Daoy (cell line): ENCODE measurements at regions not wholly inside any gene's neighbourhood (a gene's known extent, or its start where the extent isn't known, plus 50 kb on each side); places are given as distances from the start of the nearest gene placed in this dataset.
"Not testable (repeated sequence)": the region's sequence is repeated elsewhere in the genome, so short reads cannot be mapped to it uniquely, and the experiment has no call there.

Experiments used
- DNase-seq: peaks from one replicate; pipeline ENCODE4 v3.0.0-alpha.2; 2015; ENCODE audit warnings: low read depth

DNA sequence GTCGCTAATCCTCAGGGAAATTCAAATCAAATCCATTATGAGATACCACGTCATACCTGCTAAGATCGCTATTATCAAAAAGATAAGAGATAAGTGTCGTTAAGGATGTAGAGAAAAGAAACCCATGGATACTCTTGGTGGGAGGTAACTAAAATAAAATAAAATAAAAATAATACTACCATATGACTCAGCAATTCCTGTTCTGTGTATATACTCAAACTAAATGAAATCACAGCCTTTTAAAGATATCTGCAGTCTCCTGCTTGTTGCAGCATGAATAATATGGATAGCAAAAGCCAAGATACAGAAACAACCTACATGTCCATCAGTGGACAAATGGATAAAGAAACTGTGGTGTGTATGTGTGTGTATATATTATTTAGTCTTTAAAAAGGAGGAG lies 105.8 kb upstream of the IL15 start:
- no peak for DNase-seq

DNA sequence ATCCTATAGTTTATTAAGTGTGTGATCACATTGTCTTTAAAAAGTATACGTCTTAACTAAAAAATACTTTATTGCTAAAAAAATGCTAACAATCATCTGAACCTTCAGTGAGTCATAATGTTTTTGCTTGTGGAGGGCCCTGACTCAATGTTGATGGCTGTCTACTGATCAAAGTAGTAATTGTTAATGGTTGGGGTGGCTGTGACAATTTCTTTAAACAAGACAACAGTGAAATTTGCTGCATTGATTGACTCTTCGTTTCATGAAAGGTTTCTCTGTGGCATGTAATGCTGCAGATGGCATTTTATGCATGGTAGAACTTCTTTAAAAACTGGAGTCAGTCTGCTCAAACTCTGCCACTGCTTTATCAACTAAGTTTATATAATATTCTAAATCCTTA lies 101.4 kb upstream of the IL15 start:
- no peak for DNase-seq

DNA sequence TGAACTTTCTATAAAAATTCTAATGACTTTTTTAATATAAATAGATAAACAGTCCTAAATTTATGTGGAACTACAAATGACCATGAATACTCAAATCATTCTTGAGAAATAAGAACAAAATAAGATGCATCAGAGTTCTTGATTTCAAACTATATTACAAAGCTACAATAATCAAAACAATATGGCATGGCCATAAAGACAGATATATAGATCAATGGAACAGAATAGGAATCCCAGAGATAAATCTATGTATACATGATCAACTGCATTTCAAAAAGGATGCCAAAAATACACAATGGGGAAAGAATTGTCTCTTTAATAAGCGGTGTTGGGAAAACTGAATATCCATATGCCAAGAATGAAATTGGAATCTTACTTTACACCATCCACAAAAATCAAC lies 98.4 kb upstream of the IL15 start:
- no peak for DNase-seq

DNA sequence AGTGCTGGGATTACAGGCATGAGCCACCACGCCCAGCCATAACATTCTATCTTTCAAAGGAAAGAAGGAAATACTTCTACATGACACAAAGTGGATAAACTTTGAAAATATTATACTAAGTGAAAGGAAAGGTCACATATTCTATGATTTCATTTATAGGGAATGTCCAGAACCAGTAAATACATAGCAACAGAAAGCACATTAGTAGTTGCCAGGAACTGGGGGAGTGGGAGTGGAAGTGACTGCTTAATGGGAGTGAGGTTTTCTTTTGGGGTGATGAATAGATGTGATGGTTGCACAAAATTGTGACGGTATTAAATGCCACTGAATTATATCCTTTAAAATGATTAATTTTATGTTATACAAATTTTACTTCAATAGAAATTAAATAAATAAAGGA lies 95.7 kb upstream of the IL15 start:
- DNase-seq, result peak; percentile 5

DNA sequence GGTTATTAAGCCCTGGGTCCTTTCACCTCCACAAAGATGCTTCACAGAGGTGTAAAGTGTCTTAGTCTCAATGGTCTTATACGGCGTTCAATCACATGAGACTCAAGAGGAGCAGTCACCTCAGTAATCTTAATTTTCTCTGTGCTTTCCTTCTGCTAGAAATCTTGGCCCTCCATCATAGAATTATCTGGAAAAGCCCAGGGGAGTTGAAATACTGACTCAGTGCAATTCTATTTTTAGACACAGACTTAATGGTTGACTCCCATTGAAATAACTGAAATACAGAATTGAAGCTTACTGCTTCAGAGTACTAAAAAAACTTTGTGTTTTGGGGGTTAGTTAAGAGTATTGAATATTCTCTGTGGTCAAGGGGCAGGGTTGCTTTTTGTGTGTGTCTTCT lies 94.5 kb upstream of the IL15 start:
- DNase-seq, result no peak

DNA sequence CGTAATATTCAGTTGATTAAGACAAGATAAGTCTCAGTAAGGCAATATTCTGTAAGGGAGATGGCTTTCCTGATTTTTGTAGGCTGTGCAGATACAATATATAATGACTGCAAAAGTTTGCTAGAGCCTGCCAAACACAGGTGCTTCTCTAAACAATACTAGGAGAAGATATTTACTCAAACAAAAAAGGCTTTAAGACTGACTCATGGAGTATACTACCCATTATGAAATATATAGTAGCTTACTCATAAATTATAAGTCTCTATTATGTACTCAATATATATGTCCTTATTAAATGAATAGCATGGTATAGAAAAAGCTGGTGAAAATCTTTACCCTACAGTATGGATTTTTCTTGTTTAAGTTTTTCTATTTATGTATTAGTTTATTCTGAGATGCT lies 93.2 kb upstream of the IL15 start:
- no peak for DNase-seq

DNA sequence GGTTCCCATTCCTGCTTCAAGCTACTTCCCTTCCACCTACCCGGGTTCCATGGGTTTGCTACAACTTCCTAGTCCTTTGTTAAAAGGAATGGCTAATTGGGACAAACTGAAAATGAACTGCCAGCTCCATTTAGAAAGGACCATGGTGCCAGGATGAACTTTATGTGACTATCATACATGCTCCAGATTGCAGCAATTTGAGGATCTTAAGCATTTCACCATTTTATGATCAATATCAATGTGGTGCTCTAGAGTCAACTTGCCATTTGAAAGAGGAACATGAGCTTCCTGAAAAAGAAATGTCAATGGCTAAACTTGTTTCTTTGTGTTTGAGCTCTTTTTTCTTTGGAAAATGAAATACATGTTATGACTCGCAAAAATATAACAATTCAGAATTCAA lies 92.7 kb upstream of the IL15 start:
- no peak for DNase-seq

DNA sequence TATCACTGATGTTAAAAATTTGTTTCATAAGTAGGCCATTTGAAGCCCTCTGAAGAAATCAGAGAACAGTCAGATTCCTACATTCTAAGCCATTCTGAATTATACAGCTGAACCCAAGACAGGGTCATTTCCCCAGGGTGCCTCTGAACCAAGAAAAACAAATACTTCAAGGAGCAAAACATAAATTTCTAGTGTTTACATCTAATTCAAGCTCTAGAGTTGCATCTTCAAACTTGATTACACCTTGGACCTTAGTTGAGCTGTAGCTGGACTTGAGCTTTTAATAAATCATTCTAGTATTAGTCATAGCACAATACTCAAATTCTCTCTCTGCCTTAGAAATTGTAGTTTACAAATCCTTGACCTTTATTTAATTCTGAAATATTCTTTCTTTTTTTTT lies 87.6 kb upstream of the IL15 start:
- no peak for DNase-seq

DNA sequence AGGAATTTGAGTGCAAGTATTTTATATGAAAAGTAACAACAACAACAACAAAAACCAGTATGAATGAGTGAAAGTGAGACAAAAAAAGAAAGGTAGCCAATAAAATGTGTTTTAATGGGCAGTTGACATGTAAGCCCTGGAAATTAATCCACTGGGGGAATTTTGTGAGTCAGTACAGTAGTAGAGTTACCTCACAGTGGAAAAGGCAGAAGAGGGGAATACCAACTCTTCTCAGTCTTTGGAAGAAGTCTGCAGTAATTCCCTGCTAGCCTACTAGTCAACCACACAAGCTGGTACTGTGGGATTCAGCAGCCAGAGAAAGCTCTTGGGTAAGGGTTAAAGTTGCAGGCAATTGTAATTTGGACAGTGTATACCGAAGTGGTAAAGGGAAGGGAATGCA lies 76.3 kb upstream of the IL15 start:
- DNase-seq, result no peak

DNA sequence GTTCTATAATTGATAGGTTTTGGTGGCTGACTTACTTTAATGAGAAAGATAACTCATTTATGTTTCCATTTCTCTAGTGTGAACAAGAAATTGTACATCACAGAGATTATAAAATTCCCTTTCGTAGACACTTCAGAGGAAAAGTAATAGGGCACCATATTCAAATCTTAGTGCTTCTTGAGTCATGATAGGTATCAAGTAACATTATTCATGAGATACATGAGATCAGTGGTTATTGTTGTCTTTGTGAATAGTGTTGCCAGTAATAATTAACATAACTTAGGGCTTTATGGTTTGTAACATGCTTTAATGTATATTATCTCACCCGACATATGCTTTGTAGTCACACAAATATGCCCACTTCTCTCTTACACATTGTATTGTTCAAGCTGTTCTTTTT lies 73.7 kb upstream of the IL15 start:
- DNase-seq, result no peak

DNA sequence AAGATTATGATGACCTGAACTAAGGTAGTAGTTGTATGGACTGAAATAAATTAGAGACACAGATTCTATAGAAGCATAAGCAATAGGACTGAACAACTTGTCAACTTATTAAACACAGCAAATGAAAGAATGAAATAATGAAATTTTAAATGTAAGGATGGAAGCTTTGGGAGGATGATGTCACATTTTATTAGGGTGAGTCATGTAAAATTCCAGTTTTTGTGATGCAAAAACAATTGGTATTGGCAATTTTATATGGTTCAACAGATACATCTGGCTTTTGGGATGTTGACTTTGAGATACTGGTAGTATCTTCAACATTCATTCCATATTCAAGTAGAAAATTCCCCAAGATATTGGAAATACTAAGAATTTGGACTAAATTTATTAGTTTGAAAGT lies 72.7 kb upstream of the IL15 start:
- no peak for DNase-seq

DNA sequence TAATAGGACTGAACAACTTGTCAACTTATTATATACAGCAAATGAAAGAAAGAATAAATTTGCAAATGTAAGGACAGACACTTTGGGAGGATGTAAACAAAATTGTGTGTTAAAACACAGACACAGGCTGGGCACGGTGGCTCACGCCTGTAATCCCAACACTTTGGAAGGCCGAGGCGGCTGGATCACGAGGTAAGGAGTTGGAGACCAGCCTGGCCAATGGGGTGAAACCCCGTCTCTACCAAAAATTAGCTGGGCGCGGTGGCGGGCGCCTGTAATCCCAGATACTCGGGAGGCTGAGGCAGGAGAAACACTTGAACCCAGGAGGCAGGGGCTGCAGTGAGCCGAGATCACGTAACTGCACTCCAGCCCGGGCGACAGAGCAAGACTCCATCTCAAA lies 71.4 kb upstream of the IL15 start:
- not testable (repeated sequence) for DNase-seq

DNA sequence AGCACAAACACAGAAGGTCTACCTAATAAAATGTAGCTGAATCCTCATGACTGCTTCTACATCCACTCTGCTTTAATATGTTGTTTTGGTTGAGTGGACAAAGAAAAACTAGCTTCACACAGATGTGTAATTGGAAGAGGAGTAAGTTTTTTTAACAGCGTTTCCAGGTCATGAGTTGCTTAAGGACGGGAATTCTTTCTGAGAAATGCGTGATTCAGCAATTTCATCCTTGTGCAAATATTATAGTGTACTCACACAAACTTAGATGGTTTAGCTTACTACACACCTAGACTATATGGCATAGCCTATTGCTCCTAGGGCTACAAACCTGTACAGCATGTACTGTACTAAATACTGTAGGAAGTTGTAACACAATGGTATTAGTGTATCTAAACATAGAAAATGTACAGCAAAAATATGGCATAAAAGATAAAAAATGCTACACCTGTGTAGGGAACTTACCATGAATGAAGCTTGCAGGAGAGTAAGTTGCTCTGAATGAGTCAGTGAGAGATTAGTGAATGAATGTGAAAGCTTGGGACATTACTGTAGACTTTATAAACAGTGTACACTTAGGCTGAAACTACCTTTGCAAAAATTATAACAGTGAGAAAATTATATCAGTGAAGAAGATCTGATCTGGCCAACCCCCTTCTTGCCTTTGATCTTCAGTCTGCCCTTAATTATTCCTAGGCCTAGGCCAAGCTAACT lies 70.8 kb upstream of the IL15 start:
- no peak for DNase-seq

DNA sequence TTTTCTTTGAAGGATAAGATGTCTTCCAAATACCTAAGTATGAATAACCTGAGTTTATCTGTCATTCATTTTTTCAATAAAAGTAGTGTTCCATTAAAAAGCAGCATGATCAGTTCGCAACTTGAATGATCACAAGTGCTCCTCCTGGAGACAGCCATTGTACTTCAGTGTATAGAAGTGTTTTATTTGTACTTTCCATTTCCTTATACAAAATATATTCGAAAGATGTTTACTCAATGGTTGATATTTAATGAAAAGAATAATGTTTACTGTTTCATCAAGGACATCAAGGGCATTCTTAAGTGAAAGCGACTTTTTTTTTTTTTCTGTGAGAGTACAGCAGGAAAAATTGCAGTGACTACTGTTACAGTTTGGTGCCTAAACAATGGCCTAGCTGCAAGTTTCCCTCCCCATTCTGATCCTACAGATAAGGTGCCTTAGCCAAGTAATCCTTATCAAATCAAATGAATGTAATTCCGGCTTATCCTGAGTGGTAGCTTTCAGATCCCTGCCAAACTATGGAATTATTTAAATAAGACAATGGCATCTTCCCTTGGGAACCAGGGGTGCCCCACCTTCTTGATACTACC lies 69.0 kb upstream of the IL15 start:
- no peak for DNase-seq

DNA sequence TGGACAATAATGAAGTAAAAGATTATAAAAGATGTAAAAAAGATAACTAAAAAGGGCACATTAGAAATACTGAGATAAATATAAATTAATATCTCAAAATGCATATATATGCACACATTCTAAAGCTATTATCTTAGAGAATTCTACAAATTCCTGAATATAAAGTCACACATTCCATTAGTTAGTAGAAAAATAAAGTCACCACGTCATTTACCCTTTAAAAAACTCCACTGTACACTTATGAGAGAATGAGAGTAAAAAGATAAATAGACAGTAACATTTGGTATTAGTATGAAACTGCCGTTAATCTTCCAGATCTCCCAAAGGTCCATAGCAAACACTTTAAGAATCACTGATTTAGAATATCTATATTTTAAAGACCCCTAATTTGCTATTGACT lies 67.2 kb upstream of the IL15 start:
- DNase-seq, result no peak

DNA sequence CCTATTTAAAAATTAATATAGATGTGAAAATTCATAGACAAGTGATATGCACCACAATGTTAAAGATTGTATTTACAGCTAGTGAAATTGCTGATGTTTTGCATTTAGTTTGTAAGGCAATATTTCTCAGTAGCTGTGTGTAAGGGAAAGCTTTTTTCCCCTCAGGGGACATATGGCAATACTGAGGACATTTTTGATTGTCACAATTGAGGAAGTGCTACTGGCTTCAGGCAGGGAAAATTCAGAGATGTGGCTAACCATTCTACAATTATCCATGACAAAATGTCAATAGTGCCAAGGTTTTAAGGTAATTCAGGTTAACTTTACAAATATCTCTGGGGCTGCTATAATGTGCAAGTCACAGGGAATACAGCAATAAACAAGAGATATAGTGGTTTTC lies 66.1 kb upstream of the IL15 start:
- DNase-seq, result no peak

DNA sequence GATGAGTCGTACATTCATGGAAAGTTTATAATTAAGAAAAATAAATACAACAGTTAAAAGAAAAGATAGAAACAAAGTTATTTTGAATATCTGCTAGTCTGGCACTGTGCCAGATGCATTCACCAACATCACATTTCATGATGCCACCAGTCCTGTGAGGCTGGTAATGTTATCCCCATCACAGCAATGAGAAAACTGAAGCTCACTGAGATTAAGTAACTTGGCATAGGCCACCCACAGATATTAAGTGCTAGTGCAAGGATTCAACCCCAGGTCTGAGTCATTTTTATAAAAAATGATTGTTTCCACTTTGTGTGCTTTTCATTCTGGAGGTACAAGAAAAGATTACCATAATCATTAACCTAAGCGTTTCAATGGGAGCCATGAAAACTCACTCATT lies 65.0 kb upstream of the IL15 start:
- DNase-seq, result no peak

DNA sequence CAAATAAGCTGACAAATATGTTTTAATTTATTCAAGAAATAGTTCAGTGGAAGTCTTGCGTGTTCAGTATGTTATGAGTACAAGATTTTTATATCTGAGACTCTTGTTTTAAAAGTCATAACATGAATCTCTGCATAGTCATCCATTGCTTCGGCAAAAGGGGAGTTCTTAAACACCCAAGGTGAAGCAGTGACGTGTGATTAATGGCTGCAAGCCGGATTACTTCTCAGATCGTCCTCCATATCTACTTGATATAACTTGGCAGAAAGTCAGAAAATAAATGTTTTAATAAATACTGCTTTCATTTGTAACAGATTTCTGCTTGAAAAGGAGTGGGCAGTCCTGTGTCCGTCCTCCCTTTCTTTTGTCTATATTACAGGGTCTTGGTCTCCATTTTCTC lies 64.6 kb upstream of the IL15 start:
- DNase-seq, result no peak

DNA sequence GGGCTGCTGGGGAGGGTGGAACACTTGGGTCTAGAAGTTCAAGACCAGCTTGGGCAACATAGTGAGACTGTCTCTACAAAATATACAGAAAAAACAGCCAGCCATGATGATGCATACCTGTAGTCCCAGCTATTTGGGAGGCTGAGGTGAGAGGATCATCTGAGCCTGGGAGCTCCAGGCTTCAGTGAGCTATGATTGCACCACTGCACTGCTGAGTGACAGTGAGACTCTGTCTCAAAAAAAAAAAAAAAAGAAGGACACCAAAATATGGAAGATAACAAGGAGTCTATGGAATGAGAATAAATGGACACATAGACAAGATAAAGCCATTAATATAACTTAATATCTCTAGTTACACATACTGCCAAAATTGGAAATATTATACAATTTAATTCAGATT lies 62.7 kb upstream of the IL15 start:
- no peak for DNase-seq

DNA sequence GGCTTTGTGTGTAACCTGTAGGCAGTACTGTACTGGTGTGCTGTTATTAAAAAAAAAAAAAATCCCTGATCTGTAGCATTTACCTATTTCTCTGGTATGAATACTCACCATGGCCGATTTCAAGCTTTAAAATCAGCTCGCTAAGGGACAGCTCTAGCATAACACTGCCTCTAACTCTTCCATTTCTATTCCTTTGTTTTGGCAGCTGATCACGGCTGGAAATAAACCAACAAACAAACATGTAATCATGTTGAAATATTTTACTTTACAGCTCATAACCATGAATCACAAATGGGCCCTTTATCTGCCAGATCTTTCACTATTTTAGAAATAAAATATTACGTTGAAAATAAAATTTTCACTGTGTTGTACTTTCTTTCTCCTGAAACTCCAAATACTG lies 60.5 kb upstream of the IL15 start:
- DNase-seq, result no peak

DNA sequence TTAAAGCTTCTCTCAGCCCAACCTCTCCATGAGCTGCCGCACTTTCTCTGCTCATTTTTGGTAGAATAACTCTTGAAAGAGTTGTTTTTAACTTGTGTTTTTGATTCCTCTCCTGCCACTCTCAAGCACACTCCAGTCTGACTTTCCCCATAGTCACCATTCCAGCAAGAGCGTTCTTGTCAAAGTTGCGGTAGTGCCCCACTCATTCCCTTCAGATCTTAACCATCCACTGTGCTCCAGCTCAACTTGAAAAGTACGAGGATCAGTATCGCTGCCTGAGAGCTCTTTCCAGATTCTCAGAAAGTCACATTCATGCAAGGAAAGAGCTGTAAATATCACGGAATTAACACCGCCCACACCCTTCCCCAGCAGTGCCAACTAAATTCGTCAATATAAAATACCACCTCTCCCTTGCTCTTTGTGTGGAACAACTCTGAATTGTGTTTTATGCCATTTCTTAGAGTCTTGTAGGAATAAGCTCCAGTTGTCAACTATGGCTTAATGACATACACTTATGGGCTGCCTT lies 59.7 kb upstream of the IL15 start:
- DNase-seq, result no peak

DNA sequence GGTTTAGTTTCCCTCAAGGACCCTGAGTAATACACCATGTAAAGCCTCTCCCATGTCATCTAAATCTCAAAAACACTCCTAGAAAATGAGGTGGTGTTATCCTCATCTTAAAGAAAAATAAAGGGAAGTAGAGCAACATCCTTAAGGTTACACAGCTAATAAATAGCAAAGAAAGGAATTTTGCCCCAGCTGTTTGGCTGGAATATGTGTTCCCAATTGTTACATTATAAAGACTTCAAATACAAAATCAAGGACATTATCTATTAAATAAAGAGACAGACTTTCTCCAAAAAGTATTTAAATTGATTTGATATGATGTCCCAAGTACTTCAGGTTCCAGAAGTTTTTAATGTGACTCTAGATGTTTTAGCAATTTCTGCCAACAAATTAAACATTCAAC lies 57.9 kb upstream of the IL15 start:
- DNase-seq, result no peak

DNA sequence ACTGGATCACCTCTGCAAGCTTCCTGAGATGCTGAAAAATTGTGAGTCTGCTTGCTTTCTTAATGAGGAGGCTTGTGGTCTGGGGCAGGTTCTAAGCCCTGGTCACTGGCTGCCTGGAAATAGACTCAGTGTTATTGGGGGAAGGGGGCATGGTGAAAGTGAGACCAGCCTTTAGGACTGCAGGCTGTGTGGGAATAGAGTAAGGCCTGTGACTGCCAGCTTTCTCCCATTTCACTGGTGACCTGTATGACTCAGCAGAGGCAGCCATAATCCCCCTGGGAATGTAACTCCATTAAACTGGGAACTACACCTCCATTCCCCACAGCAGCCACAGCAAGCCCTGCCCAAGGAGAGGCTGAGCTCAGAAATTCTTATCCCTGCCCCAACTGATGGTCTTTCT lies 55.9 kb upstream of the IL15 start:
- no peak for DNase-seq
